ENCODE measurements at regions not wholly inside any gene's neighbourhood (a gene's known extent, or its start where the extent isn't known, plus 50 kb on each side); places are given as distances from the start of the nearest gene placed in this dataset.
"Not testable (repeated sequence)": the region's sequence is repeated elsewhere in the genome, so short reads cannot be mapped to it uniquely, and the experiment has no call there.

GRCh38 chr6:147651-148050 is 144.6 kb upstream of the DUSP22 start:
- not testable (repeated sequence) for H3K36me3 ChIP-seq (ENCODE audit: insufficient read depth, low read length); H3K4me3 ChIP-seq (ENCODE audit: low read depth in 1 of 2, low read length in 2 of 2); H3K9ac ChIP-seq (ENCODE audit: low read length); H3K4me1 ChIP-seq (ENCODE audit: insufficient read depth, low read length); H3K27me3 ChIP-seq (ENCODE audit: control insufficient read depth in 1 of 2, insufficient read depth in 2 of 2, low read length in 2 of 2); H3K9me3 ChIP-seq (ENCODE audit: low read length); H3K27ac ChIP-seq (ENCODE audit: low read depth, low read length)

- H3K27me3 ChIP-seq (ENCODE audit: control insufficient read depth in 1 of 2, insufficient read depth in 2 of 2, low read length in 2 of 2); H3K4me3 ChIP-seq (ENCODE audit: low read depth in 1 of 2, low read length in 2 of 2); H3K9ac ChIP-seq (ENCODE audit: low read length): not testable (repeated sequence)
Observed at GRCh38 chr6:148051-148984, 144.0 kb upstream of the DUSP22 start.

GRCh38 chr6:150147-150546 is 142.1 kb upstream of the DUSP22 start:
- not testable (repeated sequence) for H3K9me3 ChIP-seq (ENCODE audit: low read length); H3K27ac ChIP-seq (ENCODE audit: low read depth, low read length); H3K27me3 ChIP-seq (ENCODE audit: control insufficient read depth in 1 of 2, insufficient read depth in 2 of 2, low read length in 2 of 2)

More at GRCh38 chr6:148051-148984, 144.0 kb upstream of the DUSP22 start:
- H3K27ac ChIP-seq (ENCODE audit: low read depth, low read length); H3K4me1 ChIP-seq (ENCODE audit: insufficient read depth, low read length); H3K36me3 ChIP-seq (ENCODE audit: insufficient read depth, low read length); H3K9me3 ChIP-seq (ENCODE audit: low read length): not testable (repeated sequence)

GRCh38 chr6:152436-152835 is 139.9 kb upstream of the DUSP22 start:
- not testable (repeated sequence) for H3K27me3 ChIP-seq (ENCODE audit: control insufficient read depth in 1 of 2, insufficient read depth in 2 of 2, low read length in 2 of 2); H3K4me1 ChIP-seq (ENCODE audit: insufficient read depth, low read length)

More at GRCh38 chr6:150147-150546, 142.1 kb upstream of the DUSP22 start:
- not testable (repeated sequence) for H3K9ac ChIP-seq (ENCODE audit: low read length); H3K36me3 ChIP-seq (ENCODE audit: insufficient read depth, low read length); H3K4me1 ChIP-seq (ENCODE audit: insufficient read depth, low read length); H3K4me3 ChIP-seq (ENCODE audit: low read depth in 1 of 2, low read length in 2 of 2)

GRCh38 chr6:153026-153425 is 139.3 kb upstream of the DUSP22 start:
- H3K9ac ChIP-seq (ENCODE audit: low read length); H3K36me3 ChIP-seq (ENCODE audit: insufficient read depth, low read length); H3K4me3 ChIP-seq (ENCODE audit: low read depth in 1 of 2, low read length in 2 of 2); H3K27ac ChIP-seq (ENCODE audit: low read depth, low read length); H3K9me3 ChIP-seq (ENCODE audit: low read length); H3K27me3 ChIP-seq (ENCODE audit: control insufficient read depth in 1 of 2, insufficient read depth in 2 of 2, low read length in 2 of 2); H3K4me1 ChIP-seq (ENCODE audit: insufficient read depth, low read length): not testable (repeated sequence)

More at GRCh38 chr6:152436-152835, 139.9 kb upstream of the DUSP22 start:
- H3K27ac ChIP-seq (ENCODE audit: low read depth, low read length); H3K9me3 ChIP-seq (ENCODE audit: low read length); H3K36me3 ChIP-seq (ENCODE audit: insufficient read depth, low read length); H3K9ac ChIP-seq (ENCODE audit: low read length); H3K4me3 ChIP-seq (ENCODE audit: low read depth in 1 of 2, low read length in 2 of 2): not testable (repeated sequence)

GRCh38 chr6:153867-154266 is 138.4 kb upstream of the DUSP22 start:
- H3K27me3 ChIP-seq (ENCODE audit: control insufficient read depth in 1 of 2, insufficient read depth in 2 of 2, low read length in 2 of 2); H3K36me3 ChIP-seq (ENCODE audit: insufficient read depth, low read length); H3K9ac ChIP-seq (ENCODE audit: low read length); H3K9me3 ChIP-seq (ENCODE audit: low read length); H3K4me3 ChIP-seq (ENCODE audit: low read depth in 1 of 2, low read length in 2 of 2); H3K27ac ChIP-seq (ENCODE audit: low read depth, low read length); H3K4me1 ChIP-seq (ENCODE audit: insufficient read depth, low read length): not testable (repeated sequence)

GRCh38 chr6:154321-155092 is 137.8 kb upstream of the DUSP22 start:
- H3K27me3 ChIP-seq (ENCODE audit: control insufficient read depth in 1 of 2, insufficient read depth in 2 of 2, low read length in 2 of 2); H3K9ac ChIP-seq (ENCODE audit: low read length); H3K36me3 ChIP-seq (ENCODE audit: insufficient read depth, low read length); H3K9me3 ChIP-seq (ENCODE audit: low read length); H3K4me1 ChIP-seq (ENCODE audit: insufficient read depth, low read length); H3K27ac ChIP-seq (ENCODE audit: low read depth, low read length); H3K4me3 ChIP-seq (ENCODE audit: low read depth in 1 of 2, low read length in 2 of 2): not testable (repeated sequence)

GRCh38 chr6:156010-156409 is 136.3 kb upstream of the DUSP22 start:
- no peaks in the 10 kb centered on the region for H3K4me1 ChIP-seq (ENCODE audit: insufficient read depth, low read length)
- H3K9me3 ChIP-seq (ENCODE audit: low read length), result no peaks in the 10 kb centered on the region
- H3K27ac ChIP-seq (ENCODE audit: low read depth, low read length), result no peak overlapping the region
- no peaks in the 10 kb centered on the region for H3K36me3 ChIP-seq (ENCODE audit: insufficient read depth, low read length)
- no peak overlapping the region for H3K9ac ChIP-seq (ENCODE audit: low read length)
- no peaks in the 10 kb centered on the region for H3K27me3 ChIP-seq (ENCODE audit: control insufficient read depth in 1 of 2, insufficient read depth in 2 of 2, low read length in 2 of 2)
- H3K4me3 ChIP-seq (ENCODE audit: low read depth in 1 of 2, low read length in 2 of 2), result no peak overlapping the region

- not testable (repeated sequence) for H3K36me3 ChIP-seq (ENCODE audit: insufficient read depth, low read length); H3K27me3 ChIP-seq (ENCODE audit: control insufficient read depth in 1 of 2, insufficient read depth in 2 of 2, low read length in 2 of 2); H3K4me3 ChIP-seq (ENCODE audit: low read depth in 1 of 2, low read length in 2 of 2); H3K4me1 ChIP-seq (ENCODE audit: insufficient read depth, low read length); H3K9me3 ChIP-seq (ENCODE audit: low read length); H3K9ac ChIP-seq (ENCODE audit: low read length); H3K27ac ChIP-seq (ENCODE audit: low read depth, low read length)
Observed at GRCh38 chr6:156441-157140, 135.7 kb upstream of the DUSP22 start.

GRCh38 chr6:157176-157575 is 135.1 kb upstream of the DUSP22 start:
- not testable (repeated sequence) for H3K27me3 ChIP-seq (ENCODE audit: control insufficient read depth in 1 of 2, insufficient read depth in 2 of 2, low read length in 2 of 2); H3K27ac ChIP-seq (ENCODE audit: low read depth, low read length); H3K9me3 ChIP-seq (ENCODE audit: low read length); H3K4me1 ChIP-seq (ENCODE audit: insufficient read depth, low read length); H3K9ac ChIP-seq (ENCODE audit: low read length); H3K36me3 ChIP-seq (ENCODE audit: insufficient read depth, low read length); H3K4me3 ChIP-seq (ENCODE audit: low read depth in 1 of 2, low read length in 2 of 2)

GRCh38 chr6:161657-162056 is 130.6 kb upstream of the DUSP22 start:
- not testable (repeated sequence) for H3K9me3 ChIP-seq (ENCODE audit: low read length); H3K27me3 ChIP-seq (ENCODE audit: control insufficient read depth in 1 of 2, insufficient read depth in 2 of 2, low read length in 2 of 2); H3K4me3 ChIP-seq (ENCODE audit: low read depth in 1 of 2, low read length in 2 of 2); H3K27ac ChIP-seq (ENCODE audit: low read depth, low read length); H3K4me1 ChIP-seq (ENCODE audit: insufficient read depth, low read length); H3K36me3 ChIP-seq (ENCODE audit: insufficient read depth, low read length); H3K9ac ChIP-seq (ENCODE audit: low read length)
